Dermis microvascular lymphatic vessel endothelial cell (primary cell): ENCODE measurements at regions not wholly inside any gene's neighbourhood (a gene's known extent, or its start where the extent isn't known, plus 50 kb on each side); places are given as distances from the start of the nearest gene placed in this dataset.

ENCODE experiments used
- DNase-seq, 2 donors: peaks; one replicate each; pipeline versions ENCODE4 v3.0.0 to v3.0.0-alpha.2; 2010; ENCODE audit warnings: low read depth in 2 of 2

DNA sequence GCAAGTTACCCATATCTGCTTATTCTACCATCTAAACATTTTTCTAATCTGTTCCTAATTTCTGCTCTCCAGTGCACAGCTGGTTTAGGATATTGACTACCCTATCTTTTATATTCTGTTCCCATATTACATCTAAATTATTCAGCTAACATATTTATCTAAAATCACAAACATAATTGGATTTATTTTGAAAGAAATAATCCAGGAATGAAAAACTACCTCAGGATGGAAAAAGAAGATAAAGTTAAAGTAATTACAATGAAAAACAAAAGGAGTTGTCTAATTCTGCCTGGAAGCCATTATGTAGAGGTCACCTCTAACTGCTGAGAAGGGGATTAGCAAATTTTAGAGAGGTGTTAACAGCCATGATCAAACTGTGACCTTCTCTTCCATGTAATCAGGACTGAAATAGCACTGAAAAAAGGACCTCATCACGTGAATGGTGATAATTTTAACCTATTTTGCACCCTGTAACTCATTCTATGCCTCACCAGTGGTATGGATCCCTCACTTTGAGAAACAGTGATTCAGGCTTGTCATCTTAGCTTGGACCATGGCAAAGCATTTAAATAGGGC is 653.3 kb downstream of the CDH11 start:
- no peak for DNase-seq

DNA sequence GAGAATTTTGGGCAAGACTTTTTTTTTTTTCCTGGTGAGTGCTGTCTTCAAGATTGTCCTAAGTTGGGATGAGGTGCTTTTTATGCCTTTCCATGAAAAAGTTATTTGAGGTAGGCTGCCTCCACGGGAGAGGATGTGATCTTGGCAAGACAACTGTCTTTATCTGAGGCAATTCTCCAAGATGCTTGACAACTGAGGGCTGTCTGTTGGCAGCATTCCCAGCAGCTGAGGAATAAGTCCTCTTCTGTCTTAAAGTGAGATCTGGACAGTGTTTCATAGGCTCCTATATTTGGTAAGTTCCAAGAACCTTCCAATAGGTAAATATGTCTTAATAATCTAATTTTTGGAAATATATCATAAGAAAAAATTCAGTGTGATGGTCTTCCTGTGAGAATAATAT is 662.0 kb downstream of the CDH11 start:
- DNase-seq = no peak

DNA sequence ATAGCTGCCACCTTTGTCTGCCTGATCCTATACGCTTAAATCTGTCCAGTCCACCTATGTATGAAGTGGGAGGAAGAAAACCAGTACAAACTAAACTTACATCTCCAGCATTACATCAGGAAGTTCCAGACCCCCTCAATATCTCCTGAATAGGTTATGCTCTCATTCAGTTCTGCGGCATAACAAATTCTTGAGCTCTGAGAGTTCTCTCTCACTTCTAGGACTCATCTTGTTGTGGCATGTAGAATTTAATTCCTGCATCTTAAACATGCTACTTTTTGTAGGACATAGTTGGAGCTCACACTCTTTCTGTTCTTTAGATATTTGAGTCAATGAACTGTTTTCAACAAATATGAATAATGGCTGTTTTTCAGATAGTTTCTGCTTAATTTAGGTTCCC is 662.5 kb downstream of the CDH11 start:
- no peak for DNase-seq

DNA sequence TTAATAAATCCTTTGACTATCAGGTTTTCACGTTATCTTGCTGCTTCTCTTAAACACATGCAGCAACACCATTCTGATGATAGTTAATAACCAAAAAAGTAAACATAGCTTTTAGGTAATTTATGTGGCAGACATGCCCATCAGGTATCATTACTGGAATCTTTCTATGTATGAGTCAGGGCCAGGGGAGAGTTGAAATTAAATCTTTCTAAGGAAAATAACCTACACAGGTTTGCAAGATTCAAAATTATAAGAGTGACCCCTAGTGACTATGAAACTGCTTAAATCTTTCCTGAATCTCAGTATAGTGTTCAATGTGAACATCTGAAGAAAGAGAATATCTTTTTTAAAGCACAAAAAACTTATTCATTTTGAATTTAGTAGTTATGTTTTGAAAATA is 666.6 kb downstream of the CDH11 start:
- DNase-seq = peak; percentile 16 to 28

DNA sequence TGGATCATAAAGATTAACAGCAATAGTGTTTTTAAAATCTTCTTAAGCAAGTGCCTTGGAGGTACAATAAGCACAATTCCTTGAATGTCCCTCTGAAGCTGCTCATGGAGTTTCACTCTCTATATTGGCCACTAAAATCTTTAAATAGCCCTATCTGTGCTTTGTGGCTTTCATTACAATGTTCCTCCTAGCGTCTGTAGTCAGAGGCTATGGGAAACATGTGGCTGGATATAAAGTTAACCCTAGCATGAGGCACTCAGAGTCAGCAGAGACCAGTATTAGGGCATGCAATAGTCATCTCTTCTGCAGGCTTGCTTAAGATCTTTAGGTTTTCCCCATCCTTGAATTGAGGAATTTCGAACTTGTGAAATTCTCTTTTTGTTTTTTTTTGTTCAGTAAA is 668.2 kb downstream of the CDH11 start:
- no peak for DNase-seq

DNA sequence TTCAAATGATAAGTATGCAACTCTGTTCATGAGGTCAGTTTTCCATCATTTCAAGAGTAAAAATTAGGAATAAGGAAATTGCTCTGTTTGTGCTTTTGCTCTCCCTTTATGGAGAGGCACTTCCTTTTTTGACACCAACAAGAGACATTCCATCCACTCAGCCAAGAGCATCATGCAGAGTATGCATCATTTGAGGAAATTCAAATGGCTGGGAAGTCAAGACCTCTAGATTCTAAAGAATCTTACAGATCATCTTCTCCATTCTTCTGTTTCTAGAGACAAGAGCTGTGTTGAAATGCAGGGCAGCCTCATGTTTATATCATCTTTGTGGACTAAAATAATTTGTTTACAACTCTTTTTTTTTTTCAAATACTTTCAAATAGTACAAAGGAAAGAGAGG is 669.4 kb downstream of the CDH11 start:
- no peak for DNase-seq

DNA sequence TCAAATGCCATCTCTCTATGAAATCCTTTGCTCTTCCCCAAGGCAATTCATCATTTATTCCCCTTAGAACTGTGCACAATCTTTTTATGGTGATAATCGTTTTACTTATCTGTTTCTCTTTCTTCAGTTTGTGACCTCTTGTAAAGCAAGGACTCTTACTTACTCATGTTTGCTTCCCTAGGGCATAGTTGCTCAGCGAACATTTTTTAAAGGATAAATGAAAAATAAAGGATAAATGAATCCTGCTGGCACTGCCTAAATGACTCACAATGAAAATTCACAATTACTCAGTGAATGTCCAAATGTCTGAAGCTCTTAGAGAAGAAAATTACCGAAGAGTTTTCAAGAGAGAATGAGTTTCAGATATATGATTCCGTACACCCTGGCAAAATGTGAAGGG is 671.7 kb downstream of the CDH11 start:
- no peak for DNase-seq

DNA sequence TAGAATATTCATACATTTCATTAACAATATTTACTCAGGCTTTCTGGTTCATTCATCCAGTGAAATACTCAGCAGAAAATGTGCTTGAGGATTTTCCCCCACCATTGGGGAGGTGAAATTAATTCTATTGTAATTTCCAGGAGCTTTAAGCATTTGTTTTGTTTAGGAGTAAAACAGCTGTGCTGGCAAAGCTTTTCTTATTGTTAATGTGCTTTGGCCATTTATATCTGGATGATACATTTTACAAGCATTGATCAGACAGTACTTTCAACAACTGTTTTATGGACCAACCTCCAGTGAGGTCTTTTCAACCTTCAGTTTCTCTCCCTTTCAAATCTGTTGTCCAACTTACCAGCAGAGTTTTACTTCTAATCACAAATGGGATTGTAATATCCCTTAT is 672.4 kb downstream of the CDH11 start:
- DNase-seq = no peak

DNA sequence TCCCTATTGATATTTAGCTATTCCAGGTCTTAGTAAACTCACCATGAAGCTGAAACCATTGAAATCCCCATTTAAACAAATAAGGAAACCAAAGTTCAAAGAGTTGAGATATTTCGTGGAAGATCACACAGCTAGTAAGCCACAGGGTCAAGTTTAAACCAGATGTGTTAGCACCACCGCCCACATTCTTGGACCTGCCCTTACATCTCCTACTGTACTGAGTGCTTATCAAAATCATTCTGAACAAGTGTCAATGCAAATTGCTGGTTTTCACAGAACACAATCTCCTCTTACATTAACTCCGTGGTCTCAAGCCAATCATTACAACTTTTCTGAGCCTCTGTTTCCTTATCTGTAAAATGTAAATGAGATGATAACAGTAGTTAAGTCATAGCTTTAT is 676.2 kb downstream of the CDH11 start:
- DNase-seq = no peak

DNA sequence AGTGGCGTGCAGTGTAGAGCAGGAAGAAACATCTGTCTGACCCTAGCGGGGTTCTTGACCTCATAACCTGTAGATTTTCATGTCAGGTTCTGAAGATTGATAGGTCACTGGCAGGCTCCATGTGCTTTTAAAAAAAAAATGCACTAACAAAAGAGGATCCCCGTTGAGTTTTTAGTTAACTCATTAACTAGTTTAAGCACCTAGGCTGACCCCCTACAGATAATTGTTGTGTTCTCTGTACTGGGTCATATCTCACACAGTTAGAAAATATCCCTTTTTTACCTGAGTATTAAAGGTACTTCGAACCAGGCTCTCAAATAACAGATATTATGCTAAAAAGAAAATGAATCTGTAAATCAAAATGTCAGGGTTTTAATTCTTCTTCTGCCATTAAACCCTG is 676.6 kb downstream of the CDH11 start:
- no peak for DNase-seq

DNA sequence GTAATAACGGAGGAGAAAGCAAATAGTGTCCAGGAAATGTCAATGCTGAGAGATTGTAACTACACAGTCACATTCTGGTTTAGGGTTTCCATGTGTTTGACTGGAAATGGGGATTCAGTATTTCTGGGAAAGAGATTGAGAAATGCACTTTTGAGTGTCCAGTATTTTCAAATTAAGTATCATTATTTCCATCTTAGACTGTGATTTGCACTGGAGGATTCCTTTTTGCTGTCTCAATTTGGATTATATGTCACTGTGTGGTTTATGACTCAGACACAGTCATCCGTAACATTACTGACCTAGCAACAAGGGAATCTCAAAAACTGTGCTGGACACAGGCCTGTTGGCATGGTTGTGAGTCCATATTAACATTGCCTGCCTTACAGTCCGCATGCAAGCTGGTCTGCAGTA is 681.4 kb downstream of the CDH11 start:
- DNase-seq = peak in 1 of 2 donors; percentile 64

DNA sequence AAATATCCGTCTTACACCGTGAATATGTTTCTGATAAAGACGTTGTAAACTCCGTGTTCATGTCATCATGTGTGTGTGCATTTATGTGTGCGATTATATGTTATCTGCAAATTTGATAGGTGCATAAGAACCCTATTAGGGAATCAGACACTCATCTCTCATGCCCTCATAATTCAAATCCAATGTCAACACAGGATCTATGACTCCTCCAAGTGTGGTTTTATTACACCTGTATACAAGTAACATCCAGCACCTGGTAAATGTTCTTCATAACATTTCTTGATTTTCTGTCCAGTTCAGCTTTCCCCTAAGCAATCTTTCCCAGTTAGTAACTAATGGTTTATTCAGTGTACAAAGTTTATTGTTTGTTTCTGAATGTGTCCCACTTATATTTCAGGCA is 681.9 kb downstream of the CDH11 start:
- no peak for DNase-seq

DNA sequence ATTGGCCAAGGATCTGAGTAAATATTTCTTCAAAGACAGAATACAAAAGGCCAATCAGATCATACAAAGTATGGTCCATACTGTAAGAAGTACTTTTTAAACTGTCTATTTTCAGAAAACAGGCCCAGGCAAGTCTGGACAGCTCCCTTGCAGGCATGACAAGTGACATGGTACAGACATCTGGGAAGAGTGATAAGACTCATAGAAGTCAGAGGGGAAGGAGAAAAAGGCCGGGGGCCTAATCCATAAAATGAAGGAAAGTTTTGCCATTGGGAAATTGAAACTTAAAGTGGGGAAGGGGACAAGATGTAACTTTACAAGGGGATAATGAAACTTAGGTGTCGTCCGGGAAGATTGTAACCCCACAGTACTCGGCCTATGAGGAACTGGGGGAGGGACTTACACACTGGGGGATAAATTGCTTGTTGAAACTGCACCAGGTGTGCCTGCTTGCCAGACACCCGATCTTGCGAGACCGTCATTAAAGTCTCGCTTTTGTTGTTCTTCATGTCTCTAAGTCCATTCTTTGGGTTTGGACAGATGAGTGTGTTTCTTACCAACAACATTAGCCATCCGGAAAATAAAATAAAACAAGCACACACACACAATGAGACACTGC is 684.0 kb downstream of the CDH11 start:
- peak in 1 of 2 donors; percentile 40 for DNase-seq

DNA sequence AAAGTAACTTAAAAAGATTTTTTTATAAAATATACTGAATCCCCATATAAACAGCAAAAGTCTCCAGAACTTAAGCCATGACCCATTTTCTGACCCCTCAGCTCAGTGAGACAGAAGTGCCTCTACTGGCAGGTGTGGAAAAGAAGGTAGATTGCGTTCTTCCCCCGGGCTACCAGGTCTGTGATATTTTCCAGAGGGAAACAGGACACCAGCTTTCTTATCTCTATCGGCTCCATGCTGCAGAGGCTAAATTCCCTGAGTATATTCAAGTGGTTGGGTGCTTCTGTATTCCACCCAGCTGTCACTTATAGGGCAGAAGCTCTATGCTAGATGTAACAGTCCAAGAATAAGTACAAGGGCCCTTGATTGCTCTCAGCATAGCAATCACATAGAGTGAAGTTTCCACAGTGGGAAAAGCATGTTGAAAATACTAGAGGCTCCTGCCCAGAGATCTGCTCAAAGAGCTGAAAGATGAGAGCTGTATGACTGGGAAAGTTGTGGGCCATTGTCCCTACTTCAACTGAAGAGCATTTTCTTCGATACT is 687.3 kb downstream of the CDH11 start:
- DNase-seq = no peak

DNA sequence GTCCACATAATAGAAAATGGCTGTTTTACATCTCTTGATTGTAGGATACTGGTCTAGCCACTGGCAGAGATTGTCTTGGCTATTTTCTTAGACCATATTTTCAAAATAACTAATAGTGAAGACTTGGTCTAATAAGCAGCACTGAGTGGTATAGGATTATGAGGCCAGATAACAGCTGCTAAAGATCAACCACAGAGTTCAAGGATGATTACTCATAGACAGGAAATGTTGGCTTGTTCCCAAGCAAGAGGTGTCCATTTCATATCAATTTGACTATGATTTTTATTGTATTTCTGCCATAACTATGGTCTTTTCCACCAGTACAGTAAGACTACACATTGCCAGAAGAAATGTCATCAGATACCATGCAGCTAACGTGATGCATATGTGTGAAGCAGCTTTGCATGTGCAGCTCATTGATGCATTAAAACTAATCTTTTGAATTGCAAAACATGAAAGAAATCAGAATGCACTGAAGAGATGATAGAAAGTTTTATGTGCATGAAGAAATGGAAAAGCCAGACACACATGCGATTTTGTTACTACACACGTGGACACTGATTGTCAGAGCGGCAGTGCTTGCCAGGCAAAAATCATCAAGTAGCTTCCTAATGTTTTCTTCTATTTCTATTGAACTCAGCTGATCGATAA is 693.3 kb downstream of the CDH11 start:
- DNase-seq = peak; percentile 49 to 85

DNA sequence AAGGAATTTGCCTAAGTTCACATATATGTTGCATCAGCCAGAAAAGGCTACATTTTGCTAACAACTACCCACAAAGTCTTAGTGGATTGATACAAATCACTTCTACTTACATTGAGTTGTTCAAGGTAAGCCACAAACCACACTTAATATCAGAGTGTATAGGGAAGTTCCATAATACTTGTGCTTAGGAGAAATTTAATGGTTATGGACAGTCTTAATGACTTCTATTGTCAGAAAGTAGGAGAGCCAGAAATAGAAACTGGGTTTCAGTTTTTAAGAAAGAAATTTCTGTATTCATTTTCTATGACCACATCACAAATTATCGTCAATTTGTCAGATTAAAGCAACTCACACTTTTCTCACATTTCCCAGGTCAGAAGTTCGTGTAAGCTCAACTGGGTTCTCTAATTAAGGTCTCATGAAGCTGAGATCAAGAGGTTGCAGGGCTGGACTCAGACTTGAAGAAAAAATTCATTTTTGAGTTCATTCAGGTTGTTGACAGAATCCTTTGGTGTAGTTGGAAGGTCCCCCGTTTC is 695.7 kb downstream of the CDH11 start:
- DNase-seq = no peak

DNA sequence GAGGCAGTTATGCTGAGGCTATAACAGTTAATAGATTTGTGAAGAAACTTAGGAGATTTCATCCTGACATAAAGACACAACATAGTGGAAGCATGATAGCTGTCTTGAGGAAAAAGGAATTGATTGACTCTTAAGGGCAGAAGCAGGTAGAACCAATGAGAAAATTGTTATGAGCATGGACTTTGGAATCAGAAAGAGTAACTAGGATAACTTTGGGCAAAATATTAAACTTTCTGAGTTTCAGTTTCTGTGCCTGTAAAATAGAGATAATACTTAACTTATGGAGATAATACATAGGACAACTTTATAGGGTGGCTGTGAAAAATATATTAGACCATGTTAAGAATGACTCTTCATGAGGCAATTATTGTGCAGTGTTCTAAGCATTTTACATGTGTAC is 696.5 kb downstream of the CDH11 start:
- no peak for DNase-seq

DNA sequence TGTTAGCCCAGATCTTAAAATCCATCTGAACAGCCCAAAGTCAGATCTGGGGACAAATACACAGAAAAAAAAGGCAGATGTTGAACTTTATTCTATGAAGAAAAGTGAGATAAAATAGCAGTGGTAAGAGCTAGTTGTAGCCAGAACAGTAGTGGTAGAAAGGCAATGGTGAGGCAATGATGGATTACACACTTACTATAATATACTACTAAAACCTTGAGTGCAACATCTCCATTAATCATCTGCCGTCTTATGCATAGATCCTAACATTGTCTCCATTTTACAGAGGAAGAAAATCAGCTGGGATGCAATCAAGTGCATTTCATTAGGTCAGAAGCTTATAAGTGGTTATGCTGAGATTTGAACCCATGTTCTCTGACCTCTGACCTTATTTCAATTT is 699.6 kb downstream of the CDH11 start:
- DNase-seq = no peak

DNA sequence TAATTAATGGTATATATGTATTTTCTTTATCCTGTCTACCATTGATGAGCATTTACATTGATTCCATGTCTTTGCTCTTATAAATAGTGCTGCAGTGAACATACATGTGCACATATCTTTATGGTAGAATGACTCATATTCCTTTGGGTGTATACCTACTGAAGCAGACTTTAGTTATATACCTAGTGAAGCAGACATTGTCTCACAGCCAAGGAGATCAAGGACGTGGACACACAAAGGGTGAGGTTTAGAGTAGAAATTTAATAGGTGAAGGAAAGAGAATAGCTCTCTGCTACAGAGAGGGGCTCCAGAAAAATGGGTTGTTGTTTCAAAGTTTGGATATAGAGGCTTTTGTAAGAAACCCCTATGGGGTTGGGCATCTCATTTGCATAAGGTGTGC is 700.3 kb downstream of the CDH11 start:
- DNase-seq = no peak

DNA sequence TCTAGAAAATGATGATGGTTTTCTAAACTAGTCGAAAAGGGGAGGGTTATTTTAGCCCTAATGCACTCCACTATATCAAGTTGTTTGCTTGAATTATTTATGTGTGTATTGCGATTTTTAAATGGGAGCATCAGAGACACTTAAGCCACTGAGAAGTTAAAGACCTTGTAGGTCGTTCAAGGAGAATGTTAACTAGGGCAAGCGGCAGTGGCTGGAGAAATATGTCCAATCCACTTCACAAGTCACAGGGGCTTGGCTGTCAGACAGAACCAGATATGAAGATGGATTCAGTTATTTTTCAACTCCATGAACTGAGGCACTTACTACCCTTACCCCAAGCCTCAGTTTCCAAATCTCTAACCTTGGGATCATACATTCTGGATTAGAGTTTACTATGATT is 702.0 kb downstream of the CDH11 start:
- no peak for DNase-seq

DNA sequence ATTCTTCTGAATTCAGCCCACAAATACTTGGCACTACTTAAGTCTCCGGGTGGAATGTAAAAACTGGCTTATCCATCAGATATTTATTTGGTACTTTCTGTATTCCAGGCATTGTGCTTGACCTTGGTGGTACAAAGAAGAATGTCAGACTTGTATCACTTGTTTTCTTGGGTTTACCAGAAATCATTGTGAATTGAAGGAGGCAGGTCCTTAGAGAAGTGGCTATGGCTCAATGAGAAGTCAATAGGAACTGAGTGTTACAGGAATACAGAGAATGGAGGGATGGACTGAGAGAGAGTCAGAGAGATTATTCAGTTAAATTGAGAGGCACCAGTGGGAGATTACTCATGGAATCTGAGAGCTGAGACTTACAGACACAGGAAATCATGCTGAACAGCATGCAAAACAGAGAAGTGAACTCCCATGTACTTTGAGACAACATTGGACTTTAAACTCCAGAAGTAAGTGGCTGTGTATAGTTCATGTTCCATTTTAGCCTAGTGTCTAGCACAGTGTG is 704.1 kb downstream of the CDH11 start:
- DNase-seq = peak in 1 of 2 donors; percentile 34

DNA sequence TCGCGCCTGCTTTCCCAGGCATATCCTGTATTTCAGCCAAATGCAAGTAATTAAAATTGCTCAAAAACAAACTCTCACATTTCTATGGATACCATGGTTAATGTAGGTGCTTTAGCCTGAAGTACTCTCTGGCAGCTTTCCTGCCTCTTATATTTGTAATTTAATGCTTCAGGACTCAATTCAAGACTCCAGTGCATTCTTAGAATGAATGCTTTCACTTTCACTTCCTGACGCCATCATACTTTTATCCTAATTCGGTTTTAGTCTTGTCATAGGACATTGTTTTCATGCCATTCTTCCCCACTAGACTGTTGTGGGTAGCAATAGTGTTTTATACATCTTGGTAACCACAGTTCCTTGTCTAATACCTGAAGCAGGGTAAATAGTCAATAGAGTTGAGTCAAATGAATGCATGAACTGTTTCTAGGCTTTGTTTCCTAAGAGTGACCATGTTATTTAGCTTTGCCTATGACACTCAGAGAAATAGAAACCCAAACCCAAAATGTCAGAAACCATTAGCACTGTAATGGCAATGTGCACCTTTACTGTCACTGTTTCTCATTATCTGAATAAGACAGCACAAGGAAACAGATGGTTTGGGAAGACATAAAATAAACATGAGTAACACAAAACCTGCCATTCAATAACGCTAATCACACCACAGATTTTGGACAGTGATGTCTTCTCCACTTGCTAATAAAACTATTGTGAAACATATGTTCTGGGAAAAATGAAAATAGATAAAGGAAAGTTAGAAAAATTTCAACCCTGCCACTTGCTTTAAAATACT is 705.5 kb downstream of the CDH11 start:
- DNase-seq = peak in 1 of 2 donors; percentile 41
